ENCODE measurements at regions not wholly inside any gene's neighbourhood (a gene's known extent, or its start where the extent isn't known, plus 50 kb on each side); places are given as distances from the start of the nearest gene placed in this dataset.

DNA sequence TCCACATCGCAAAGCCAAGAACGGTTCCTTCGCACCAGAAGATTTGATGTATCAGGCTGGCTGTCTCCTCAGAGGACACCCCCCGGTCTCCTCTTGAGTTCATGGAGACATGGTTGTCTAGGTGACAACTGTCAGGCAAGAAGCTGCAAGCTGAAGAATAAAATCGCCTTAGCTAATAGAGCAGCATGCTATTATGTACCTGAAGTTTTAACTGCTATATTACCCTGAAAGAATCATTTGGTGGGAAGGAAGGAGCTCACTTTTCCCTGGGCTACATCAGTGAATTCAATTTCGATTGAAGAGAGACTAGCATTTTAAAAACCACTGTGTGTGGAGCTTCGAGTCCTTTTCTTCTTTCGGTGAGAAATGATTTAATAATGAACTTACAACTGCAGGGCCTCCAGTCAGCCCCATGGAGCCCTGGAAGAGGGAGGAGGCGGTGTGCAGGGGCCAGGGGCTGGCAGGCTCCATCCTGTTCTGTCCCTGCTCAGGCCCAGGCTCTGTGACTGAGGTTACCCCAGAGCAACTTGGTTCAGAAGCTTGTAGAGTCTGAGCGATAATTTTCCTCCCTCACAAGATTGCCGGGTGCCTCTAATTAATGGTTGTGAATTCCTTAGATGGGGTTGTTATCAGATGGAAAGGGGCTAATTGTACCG, 191.3 kb downstream of the MID1IP1 start:
- DNase-seq, result no peak

DNA sequence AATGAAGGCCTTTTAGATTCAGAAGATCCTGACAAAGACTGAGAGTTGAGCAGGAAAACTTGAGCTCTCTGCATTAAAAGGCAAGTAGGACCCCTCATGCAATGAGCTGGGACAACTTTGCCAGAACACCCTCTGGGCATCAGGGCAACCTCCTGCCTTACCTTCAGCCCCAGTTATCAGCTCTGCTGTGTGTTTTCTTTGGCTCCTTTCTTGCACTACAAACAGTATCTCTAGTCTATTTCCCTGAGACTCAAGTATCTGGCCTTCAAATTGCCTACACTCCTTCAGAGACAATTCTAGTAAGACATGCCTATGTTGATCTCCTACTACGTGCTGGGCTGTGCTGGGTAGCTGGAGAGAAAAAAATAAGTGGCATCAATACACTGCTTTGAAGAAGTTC, 192.2 kb downstream of the MID1IP1 start:
- DNase-seq, result no peak

DNA sequence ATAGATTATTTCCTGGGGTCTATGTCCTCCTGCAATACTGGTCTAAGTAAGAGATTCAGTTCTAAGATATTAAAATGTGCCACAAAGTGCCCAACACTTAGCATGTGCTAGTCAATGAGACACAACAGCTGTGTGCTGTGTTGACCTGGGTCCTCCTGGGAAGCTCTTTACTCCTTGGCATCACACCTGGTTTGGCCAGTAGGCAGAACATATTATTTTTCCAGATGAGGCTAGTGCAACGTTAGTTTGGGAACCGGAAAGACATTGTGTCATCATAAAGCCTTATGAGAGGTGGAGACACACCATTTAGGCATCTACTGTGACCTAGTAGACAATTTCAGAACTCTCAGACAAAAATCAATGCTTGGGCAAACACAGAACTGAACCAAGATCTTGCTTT, 197.8 kb downstream of the MID1IP1 start:
- DNase-seq, result no peak

DNA sequence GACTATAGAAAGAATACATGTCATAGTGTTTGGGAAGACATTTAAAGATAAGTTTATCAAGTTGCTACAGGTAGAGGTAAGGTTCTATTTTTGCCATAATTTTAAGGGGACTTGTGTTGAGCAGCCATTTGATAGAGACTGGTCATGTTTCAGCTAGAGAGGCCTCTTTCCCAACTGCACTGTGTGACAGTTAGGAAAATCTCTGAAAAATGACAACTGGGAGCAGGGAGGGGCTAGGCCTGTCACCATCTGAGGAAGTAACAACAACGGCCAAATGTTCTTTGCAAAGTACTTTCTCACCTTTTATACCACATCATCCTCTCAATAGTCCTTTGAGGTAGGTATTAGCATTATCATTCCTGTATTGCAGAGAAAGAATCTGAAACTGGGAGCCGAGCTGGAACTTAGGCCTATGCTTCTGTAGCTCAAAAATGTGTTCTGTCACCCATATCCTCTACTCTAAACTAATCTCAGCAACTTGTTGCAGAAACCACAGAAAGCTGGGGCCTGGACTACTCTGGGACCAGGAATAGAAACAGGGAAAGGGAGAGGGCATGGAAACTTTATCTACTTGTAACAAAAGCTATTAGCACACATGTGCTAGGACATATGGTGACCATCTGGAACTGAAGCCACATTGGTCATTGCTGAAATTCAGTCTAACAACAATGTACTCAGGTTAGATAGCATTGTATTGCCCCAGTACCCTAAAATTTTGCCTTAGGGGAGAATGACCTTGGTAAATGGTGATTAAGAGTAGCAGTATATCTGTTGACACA, 198.9 kb downstream of the MID1IP1 start:
- DNase-seq, result no peak

DNA sequence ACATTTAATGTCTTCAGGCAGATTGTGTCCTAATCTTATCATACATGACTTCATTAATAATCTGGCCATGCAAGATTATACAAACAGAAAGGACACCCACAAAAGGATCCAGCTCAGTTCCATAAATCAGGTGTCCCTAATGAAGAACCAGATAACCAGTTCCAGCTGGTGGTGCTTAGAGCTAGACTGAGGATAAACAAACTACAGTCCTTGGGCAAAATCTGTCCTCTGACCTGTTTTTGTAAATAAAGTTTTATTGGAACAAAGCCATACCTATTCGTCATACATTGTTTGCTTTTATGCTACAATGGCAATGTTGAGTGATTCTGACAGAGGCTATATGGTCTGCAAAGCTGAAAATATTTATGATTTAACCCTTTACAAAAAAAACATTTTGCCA, 199.5 kb downstream of the MID1IP1 start:
- DNase-seq, result no peak

DNA sequence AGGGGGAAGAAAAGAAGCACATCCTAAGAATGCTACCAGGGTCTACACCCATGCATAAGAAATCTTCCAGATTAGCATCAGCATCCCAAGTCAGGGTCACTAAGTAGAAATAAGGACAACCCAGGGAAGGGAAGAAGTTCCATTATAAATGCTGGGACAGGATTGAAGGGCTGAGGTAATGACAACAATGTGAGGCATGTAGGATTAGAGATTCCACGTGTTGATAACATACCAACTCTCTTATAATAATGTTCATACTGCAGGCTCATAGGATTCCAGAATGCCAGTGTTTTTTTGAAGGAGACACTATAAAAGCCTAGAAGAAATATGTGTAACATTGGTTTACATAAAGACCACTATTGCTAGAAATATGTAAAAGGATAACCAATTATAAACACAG, 201.2 kb downstream of the MID1IP1 start:
- no peak for DNase-seq

DNA sequence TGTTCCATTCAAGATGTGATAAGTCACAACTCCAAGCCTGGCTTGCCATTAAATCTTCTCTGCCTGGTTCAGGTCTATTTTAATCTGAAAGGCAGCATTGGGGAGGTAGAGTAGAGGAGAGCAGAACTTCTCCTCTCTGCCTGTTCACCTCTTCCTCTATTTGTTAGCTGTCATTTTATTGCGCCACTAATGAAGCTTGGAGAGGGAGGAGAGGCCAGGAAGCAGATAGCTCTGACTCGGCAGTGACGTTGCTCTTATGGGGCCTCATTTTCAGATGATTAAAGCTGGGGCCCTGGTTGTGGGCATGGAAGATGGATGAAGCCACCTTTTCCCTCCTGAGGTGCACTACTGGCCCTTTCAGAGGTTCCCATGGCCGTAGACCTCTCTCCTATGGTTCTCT, 207.3 kb downstream of the MID1IP1 start:
- no peak for DNase-seq

DNA sequence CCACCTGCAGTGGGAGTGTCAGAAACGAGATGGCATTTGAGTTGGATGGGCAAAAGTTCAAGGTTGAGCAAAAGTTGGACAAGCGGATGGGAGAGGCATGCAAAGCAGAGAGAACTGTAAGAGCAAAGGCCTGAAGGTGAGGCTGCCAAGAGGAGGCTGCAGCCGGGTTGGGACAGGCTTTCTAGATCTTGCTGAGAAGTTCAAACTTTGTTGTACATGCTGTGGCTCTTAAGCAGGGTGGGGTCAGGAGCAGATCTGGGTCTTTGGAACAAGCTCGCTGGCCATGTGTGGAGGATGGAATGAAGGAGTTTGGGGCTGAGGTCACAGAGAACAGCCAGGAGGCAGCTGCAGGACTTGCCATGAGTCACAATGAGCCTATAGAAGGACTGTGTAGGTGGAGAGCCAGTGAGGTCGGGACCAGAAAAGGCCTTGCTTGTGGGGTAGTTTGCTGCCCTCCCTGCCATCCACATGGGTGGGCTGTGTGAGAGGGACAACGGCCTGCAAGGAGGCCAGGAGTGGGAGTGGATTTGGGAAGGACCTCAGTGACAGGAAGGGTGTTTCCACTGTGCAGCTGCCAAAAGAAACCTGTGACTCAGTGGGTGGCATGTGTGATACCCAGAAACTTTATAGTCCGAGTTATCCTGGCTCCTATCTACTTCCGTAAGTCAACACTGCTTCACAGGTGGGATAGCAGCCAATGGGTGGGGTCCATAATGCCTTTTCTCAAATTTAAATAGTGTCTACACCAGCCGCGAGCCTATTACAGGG, 210.4 kb downstream of the MID1IP1 start:
- DNase-seq, result no peak

DNA sequence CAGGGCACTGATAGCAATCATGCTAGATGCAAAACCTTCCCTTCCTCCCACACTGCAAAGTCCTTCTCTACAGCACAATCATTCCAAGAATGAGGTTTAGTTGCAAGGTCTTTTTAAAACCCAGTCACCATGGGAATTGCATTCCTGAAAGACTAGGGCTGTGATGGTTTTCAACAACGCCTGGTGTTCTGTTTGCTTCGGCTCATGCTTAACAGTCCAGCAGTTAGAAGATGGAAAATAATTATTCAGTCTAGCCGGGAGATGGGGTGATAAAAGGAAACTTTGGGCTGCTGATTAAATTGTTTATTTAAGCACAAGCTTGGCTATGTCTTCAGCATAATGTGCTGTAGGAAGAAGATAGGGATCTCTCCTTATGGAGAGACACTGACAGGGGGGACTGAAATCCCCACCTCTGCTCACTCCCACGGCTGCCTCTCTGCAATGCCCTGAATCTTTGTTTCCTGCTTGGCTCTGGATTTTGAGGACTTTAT, 211.4 kb downstream of the MID1IP1 start:
- DNase-seq, result peak; percentile 24 to 44

DNA sequence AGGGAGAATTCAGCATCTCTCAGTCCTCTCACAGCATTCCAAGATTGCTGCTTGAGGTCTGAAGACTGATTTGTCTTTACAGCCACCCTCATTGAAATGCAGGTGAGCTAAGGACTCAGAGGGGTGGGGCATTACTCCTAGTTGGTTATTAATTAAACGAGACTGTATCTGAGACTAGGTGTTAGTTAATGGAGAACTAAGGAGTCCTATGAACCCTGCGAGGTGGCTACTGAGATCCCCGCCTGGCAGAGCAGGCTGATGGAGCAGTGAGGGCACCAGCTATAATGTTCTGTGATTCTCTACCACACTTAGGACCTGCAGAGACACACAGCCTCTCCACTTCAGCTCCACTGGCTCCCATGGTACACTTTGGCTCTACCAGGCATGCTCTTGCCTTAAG, 215.3 kb downstream of the MID1IP1 start:
- DNase-seq, result no peak

DNA sequence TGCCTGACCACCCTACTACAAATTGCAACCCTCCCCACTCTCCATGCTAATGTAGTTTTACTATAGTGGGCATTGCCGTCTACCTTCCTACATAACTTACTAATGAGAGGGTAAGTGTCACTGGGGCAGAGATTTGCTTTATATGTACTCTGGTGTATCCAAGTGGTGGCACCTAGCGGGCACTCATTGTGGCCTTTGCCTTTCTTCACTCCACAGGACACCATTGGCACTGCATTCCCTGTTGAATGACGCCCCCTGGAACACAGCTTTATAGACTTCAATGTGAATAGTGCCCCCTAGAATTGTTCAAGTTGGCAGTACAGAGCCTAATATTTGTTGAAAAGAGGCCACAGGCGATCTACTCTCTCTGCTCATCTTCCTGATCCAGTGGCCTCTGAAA, 215.8 kb downstream of the MID1IP1 start:
- no peak for DNase-seq

DNA sequence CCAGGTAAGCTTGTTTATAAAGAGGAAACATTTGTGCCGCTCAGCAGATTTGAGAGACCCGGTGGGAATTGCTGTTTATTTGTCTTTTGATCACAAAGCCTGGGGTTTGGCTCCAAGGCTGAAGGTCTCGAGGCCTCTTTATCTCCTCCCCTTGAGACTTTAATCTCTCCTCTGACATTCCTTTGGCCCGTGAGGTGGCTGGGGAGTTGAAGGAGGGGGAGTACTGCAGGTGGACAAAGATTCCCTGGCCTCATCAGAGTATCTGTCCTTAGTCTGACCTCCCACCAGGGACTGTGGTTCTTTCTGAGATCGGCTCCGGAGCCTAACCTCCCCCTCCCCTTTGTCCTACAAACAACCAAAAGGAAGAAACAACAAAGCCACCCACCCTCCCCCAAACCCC, 216.5 kb downstream of the MID1IP1 start:
- DNase-seq, result no peak

DNA sequence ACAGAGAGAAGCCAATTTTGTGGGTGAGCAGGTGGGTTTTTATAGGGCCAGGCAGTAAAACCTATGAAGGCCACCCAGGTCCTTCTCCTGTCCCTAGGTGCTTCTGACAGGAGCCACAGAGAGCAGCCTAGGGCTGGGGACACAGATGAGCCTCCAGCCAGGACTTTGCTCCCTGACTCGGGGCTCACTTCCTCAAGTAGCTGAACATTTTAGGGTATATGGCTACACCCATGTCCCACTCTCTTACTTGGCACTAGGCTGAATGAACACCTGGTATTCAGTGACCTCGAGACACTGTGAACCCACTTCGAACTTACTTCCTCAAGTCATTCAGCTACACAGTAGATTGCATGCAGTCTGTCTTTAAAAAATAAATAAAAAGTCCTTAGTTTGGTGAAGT, 217.3 kb downstream of the MID1IP1 start:
- no peak for DNase-seq

DNA sequence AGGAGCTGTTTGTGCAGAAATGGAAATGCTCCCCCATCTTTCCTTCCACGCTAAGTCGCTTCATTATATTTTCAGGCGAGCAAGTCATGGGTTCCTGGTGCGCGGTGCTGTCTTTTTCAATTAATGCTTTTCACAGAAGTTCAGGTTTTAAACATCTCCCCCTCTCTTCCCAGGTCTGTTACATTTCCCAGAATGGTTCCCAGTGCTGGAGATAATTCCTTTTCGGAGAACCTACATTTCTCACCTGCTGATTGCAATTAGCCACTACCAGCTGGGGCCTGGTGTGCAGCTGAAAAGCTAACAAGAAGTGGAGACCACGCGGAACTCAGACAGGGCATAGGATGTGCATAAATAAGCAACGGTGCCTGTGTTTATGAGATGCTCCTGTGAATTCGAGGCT, 217.8 kb downstream of the MID1IP1 start:
- DNase-seq, result no peak

DNA sequence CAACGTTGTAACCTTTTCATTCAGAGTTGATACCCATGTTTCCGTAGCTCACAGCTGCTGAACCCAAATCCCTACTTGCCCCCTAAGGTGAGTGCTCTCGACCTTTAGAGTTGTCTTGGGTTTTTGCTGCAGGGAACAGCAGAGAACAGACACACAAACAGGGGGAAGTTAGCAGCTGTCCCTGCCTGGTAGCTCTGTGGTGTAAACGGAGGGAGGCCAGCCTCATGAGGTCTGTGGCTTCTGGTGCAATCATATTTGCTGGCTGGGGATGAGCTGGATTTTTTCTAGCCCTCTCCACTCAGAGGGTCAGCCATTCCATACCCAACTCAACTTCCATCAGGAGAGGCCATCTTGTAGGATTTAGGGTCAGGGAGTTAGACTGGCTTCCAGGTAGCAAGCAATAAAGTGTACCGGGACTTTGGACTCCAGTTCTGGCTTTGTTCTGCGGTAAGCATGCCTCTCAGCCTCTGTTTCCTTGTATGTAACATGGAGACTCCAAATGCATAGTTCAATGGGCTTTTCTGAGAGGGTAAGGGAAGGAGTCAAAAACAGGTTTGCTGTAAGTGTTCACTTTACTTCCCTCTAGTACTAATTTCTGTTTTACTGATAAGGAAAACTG, 218.9 kb downstream of the MID1IP1 start:
- no peak for DNase-seq

DNA sequence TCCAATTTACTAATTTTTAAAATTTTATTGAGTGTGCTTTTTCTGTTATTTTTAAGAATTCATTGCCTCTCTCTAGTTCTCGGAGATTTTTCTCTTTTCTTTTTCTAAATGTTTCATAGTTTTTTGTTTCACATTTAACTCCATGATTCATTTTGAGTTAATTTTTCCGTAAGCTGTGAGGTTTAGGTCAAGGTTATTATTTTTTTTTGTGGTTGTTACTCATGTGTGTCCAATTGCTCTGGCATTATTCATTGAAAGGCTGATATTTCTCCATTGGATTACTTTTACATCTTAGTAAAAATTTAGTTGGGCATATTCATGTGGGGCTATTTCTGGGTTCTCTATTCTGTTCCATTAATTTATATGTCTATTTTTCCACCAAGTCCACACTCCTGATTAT, 220.8 kb downstream of the MID1IP1 start:
- no peak for DNase-seq

DNA sequence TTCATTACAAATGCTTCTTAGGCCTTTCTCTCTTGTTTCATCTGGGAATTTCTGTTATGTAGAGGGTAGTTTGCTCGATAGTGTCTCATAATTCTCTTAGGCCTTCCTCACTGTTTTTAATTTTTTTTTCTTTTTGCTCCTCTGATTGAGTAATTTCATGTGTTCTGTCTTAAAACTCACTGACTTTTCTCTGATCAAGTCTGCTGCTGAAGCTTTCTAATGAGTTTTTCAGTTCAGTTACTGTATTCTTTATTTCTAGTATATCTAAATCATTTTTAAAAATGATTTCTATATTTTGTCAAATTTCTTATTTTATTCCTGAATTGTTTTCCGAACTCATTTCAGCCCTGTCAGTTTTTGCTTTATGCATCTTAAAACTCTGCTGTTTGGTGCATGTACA, 228.0 kb downstream of the MID1IP1 start:
- no peak for DNase-seq

DNA sequence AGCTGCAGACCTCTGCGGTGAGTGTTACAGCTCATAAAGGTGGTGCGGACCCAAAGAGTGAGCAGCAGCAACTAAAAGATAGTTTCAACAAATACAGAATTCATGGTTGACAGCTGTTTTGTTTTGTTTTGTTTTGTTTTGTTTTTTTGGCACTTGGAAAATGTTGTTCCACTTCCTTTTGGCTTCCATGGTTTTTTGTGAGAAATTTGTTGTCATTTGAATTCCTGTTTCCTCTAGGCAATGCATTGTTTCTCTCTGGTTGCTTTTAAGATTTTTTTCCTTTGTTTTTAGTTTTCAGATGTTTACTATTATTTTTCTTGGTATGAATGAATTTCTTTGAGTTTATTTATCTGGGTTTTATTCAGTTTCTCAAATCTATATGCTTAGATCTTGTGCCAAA, 229.4 kb downstream of the MID1IP1 start:
- DNase-seq, result no peak

DNA sequence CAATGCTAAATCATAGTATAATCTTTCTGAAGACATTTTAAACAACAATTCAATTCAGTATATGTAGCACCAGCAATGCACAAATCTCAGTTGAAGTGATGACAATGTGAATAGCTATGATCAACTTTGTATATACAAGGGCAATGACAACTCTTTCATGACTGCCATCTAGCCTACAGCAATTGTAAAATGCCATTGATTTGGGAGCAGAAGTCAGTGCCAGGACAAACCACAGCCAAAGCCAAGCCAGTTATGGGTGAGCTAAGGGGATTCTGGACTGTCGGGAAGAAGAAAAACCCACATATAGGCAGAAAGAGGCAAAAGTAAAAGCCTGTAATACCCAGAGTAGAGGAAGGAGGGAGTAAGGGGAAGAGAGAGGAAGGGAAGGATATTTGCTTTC, 238.6 kb downstream of the MID1IP1 start:
- DNase-seq, result no peak

DNA sequence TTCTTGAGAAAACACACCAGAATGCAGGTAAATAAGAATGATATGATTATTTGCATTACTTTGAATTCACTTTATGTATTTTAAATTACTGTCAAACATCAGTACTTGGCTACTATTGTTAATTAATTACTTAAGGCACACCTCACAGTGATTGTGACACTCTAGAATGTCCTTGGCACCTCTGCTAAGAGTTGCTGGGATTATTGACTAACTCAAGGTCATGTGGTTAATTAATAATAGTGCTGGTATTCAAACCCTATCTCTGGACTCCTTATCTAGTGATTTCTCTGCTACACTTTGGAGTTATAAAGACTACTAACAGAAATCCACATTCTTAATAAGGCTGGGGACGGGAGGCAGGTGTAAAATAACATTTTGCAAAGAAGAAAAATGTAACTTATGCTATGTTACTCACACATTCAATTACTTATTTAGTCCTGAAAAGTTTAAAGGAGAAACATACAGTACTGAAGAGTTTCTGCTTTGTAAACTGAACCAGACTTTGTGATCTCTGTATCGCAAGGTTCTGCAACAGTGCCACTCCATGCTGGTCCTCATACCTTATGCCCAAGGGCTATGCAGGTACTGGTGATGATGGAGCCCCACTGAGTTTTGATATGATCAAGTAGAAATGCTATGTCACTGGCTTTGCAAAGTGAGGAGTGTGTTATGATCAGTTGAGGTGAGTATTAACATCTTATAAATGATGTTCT, 242.7 kb downstream of the MID1IP1 start:
- DNase-seq, result no peak

DNA sequence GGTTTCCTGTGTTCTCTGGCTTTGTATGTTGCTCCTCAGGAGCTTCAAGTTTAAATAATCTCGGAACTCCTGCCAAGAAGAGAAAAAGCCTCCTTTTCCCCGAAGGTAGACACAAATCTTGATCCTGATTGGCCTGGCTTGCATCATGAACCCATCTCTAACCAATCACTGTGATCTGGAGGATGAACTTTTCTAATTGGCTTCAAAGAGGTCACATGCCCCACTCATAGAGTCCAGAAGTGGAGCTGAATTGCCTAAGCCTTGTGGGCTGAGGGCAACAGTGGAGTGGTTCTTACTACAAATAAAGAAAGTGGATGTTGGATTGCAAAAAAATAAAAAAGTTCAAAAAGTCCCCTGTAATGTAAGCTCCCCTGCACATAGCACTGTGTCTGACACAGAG, 245.9 kb downstream of the MID1IP1 start:
- no peak for DNase-seq

DNA sequence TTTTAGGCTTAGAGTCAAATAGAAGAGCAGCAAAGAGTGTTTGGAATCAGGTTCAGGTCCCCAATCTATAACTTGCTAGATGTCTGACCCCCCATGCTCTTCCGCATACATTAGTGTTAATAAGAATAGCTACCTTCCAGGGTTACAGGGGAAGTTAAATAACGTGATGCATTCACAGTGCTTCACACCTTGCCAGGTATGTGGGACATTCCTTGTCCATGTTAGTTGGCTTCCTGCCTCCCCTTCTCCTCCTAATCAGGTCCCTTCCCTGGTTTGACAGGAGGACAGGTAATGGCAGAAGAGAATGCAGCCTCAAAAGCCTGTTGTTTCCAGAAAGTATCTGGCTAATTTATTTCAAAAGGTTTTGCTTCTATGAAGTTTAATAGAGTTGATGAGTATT, 248.7 kb downstream of the MID1IP1 start:
- no peak for DNase-seq

DNA sequence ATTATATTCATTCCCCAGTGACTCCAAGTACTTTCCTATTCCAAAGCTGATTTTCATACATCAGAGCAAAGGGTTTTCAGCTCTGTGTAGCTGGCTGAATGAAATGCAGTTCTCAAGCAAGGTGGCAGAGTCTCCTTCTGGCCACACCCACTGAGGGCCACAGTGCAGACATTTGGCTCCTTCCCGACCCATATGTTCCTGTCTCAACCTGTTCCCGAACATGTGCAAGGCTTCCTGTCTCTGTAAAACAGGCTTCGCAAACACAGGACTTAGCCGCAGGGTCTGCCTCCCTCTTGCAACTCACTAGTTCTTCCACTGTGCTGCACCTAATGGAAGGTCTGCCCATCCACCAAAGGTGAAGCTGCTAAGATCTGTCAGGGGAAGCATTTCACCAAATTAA, 249.2 kb downstream of the MID1IP1 start:
- DNase-seq, result no peak

Data from NCI-H526 (cell line).